ENCODE measurements at regions not wholly inside any gene's neighbourhood (a gene's known extent, or its start where the extent isn't known, plus 50 kb on each side); places are given as distances from the start of the nearest gene placed in this dataset.

GRCh38 chr15:24899795-24900194 is 55.0 kb upstream of the SNRPN start:
- TF ChIP-seq CTCF (optimal IDR thresholded peaks at IDR 0.05 in 1 of 3, IDR thresholded peaks at IDR 0.05 in 1 of 3, conservative IDR thresholded peaks at IDR 0.05 in 1 of 3; ENCODE audit: extremely low read depth in 1 of 3, insufficient read depth in 2 of 3, low read length in 3 of 3): no peak
- no peak for TF ChIP-seq EZH2 (IDR thresholded peaks at IDR 0.05; ENCODE audit: low read length)
